ENCODE measurements at regions not wholly inside any gene's neighbourhood (a gene's known extent, or its start where the extent isn't known, plus 50 kb on each side); places are given as distances from the start of the nearest gene placed in this dataset.
"Not testable (repeated sequence)": the region's sequence is repeated elsewhere in the genome, so short reads cannot be mapped to it uniquely, and the experiment has no call there.

GRCh38 chr3:86887876-86888275 lies 103.1 kb downstream of the VGLL3 start:
- DNase-seq: no peak

- no peak for DNase-seq
Measured at GRCh38 chr3:86880066-86880465, 110.9 kb downstream of the VGLL3 start.

GRCh38 chr3:86876504-86877181 lies 114.3 kb downstream of the VGLL3 start:
- peak; percentile 67 for DNase-seq

DNA sequence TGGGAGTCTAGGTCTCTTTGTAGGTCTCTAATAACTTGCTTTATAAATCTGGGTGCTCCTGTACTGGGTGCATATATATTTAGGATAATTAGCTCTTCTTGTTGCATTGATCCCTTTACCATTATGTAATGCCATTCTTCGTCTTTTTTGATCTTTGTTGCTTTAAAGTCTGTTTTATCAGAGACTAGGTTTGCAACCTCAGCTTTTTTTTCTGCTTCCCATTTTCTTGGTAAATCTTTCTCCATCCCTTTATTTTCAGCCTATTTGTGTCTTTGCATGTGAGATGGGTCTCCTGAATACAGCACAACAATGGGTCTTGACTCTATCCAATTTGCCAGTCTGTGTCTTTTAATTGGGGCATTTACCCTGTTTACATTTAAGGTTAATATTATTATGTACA lies 116.2 kb downstream of the VGLL3 start:
- DNase-seq: not testable (repeated sequence)

DNA sequence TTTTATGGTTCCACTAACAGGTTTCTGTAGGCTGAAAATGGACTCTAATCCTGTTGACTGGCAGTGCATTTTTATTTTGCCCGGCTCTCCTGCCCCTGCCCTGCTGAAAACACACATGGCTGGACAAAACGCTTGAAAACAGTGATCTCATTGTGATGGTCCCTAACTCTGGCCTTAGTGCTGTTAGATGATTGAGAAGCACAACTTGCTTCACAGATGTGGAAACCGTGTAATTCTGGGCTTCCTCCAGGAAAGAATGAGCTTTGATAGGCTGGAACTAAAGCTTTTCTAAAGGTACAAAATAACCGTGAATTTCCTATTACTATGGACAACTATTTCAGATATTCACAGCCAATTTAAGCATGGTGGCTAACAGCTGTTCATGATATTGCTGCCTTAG lies 121.4 kb downstream of the VGLL3 start:
- DNase-seq: no peak

DNA sequence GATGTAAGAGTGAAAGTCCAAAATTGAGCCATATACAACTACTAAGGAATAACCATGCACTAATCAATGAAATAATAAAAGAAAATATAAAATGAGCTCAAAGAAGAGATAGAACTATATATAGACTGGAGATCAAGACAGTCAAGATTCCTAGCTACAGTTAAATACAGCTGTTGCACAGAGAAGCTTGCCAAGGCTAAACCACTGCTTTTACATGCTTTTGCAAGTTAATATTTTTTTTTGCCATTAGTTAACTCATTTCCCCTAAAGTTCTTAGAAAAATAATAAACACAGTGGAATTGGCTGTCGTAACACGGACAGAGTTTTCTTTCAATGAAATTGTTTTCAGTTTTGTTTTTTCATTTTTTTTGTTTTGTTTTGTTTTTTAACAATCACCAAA lies 123.0 kb downstream of the VGLL3 start:
- DNase-seq: no peak

GRCh38 chr3:86865506-86865905 lies 125.4 kb downstream of the VGLL3 start:
- DNase-seq: no peak

GRCh38 chr3:86856711-86857110 lies 134.2 kb downstream of the VGLL3 start:
- DNase-seq: no peak

- DNase-seq: no peak
Measured at GRCh38 chr3:86849991-86850390, 141.0 kb downstream of the VGLL3 start.

GRCh38 chr3:86845726-86846125 lies 145.2 kb downstream of the VGLL3 start:
- DNase-seq: no peak

- no peak for DNase-seq
Measured at GRCh38 chr3:86838927-86839326, 152.0 kb downstream of the VGLL3 start.

GRCh38 chr3:86837871-86838270 lies 153.1 kb downstream of the VGLL3 start:
- DNase-seq: no peak

GRCh38 chr3:86830566-86830965 lies 160.4 kb downstream of the VGLL3 start:
- no peak for DNase-seq

DNA sequence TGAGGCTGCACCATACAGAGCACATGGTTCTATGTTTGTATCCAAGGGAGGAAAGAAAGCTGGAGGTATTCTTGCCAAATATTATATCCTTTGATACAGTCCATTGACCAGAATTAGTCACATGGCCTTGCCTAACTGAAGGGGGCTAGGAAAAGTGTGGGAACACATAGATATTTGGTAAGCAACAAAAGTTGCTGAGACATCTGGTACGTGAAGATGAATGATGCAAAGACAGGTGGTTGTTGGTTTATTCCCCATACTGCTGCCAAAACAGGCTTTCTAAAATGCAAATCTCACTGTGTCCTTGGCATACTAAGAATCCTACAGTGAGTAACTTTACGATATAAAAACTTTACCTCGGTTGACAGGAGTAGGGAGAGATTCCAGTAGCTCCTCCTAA lies 162.2 kb downstream of the VGLL3 start:
- DNase-seq: no peak

DNA sequence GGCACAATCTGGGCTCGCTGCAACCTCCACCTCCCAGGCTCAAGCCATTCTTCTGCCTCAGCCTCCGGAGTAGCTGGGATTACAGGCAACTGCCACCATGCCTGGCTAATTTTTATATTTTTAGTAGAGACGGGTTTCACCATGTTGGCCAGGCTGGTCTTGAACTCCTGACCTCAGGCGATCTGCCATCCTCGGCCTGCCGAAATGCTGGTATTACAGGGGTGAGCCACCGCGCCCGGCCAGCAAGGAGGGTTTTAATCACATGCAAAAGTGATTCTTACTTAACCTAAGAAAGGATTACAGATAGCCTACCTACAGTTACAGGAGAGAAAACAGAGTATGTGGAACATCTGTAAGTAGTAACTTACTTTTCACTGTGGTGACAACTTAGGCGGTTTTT lies 163.4 kb downstream of the VGLL3 start:
- not testable (repeated sequence) for DNase-seq

GRCh38 chr3:86826292-86826691 lies 164.7 kb downstream of the VGLL3 start:
- no peak for DNase-seq

- no peak for DNase-seq
Measured at GRCh38 chr3:86815880-86816279, 175.1 kb downstream of the VGLL3 start.

DNA sequence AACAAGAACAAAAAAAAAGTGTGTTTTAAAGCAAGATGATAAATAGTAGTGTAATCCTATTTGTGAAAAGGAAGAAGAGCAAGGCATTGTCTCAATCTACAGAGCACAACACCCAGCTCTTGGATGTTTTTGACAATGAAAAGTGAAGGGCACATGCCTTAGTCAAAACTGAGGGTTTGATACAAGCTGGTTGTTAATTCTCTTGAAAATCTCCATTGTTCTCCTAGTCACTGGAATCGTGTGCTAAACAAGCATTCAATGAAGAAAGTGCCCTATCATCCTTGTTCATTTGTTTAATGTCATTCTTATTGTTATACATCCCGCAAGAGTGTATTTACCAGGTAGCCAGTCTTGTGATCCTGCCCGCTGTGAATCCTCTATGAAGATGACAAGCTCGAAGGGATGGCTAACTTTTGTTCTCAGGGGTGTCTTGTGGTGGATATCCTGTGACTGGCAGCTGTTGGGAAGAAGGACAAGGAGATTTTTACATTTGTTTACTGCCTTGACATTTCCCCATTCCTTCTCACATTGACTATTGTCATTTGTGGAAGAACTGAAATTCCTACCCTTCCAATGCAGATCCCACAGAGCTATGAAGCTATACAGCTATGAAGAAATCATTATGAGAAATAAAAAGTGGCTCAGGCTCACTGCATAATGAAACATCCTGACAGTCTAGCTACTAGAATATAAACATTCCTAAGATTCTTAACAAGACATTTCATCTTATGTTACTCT lies 175.9 kb downstream of the VGLL3 start:
- DNase-seq: no peak

GRCh38 chr3:86814321-86814720 lies 176.6 kb downstream of the VGLL3 start:
- no peak for DNase-seq

GRCh38 chr3:86801921-86802320 lies 189.0 kb downstream of the VGLL3 start:
- no peak for DNase-seq

DNA sequence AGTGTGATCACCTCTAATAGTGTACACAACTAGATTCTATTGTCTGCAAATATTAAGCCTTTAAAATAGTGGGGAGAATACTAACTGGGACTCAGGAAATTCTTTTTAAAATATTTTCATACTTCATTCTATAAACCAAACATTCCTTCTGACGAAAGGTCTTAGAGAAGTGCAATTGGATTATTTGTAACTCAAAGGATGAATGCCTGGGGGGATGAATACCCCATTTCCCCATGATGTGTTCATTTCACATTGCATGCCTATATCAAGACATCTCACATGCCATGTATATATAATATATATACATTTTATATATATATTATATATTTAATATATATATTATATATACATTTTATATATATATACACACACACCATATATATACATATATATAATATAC lies 189.9 kb downstream of the VGLL3 start:
- no peak for DNase-seq

DNA sequence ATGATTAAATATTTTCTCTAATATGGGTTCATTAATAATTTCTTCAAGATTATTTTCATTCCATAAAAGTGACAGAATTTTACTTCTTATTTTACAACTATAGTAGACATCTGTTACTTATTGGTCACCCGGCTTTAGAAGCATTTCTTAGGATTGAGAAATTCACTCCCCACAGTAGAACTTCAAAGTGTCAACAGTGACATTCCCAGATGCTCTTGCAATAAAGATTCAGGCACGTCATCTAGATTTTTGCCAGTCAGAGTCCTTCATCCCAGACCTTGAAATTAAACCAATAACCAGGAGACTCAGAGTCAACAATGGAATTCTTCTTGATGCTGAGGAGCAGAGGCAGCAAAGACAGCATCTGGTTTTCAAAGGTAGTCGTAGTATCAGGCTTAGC lies 190.8 kb downstream of the VGLL3 start:
- DNase-seq: no peak

GRCh38 chr3:86797946-86798345 lies 193.0 kb downstream of the VGLL3 start:
- DNase-seq: no peak

DNA sequence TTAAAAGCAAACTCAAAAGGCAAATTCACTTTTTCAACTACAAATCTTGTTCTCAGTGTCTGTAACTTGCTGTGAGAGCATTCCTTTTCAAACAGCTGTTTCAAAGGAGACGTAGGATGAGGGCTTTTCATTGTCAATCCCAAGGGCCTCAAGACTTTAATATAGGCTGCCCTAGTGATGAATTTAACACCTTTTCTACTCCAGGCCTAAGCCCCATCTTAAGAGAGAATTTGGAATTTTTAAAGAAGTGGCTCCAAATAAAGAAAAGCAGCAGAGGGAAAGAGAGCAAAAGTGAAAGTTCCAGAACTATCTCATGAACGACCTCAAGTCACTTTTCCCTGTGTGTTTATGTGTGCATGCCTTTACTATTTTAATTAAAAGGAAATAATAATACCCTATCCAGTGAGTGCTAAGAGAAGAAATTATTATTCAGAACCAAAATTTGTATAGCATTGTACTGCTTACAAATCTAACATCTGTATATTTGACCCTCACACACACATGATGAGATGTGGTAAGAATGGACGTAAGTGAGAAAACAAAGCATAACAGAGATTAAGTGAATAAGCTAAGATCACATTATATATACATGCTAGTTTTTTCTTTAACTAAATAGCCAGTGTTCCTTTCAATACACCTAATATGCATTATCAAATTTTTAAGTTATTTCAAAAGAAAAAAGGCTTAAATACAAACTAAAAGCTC lies 196.4 kb downstream of the VGLL3 start:
- no peak for DNase-seq

All from NCI-H748 treated with DMSO at 0.1 percent for 48 hours (cell line).